KMS-11 (cell line): ENCODE measurements at regions not wholly inside any gene's neighbourhood (a gene's known extent, or its start where the extent isn't known, plus 50 kb on each side); places are given as distances from the start of the nearest gene placed in this dataset.
"Not testable (repeated sequence)": the region's sequence is repeated elsewhere in the genome, so short reads cannot be mapped to it uniquely, and the experiment has no call there.

Source experiments
- H2AFZ ChIP-seq: fragments of 200-600 bp; sonication (generic); 2 replicates; pipeline ENCODE4 v1.6.1; 2016; ENCODE audit warnings: antibody characterized with exemption, mixed run types, low read depth
- H3K27ac ChIP-seq: fragments of 200-600 bp; sonication (generic); 2 replicates; pipeline ENCODE4 v1.6.1; 2016; ENCODE audit warnings: mild to moderate bottlenecking, mixed run types
- H3K27me3 ChIP-seq: fragments of 200-600 bp; sonication (generic); 2 replicates; pipeline ENCODE4 v1.6.1; 2017; ENCODE audit warnings: mild to moderate bottlenecking, low read depth, mixed run types, moderate library complexity; ENCODE audit not compliant: insufficient read depth
- H3K36me3 ChIP-seq: fragments of 200-600 bp; sonication (generic); 2 replicates; pipeline ENCODE4 v1.6.1; 2017; ENCODE audit warnings: mild to moderate bottlenecking, mixed run types; ENCODE audit not compliant: insufficient read depth
- H3K4me1 ChIP-seq: fragments of 200-600 bp; sonication (generic); 2 replicates; pipeline ENCODE4 v1.6.1; 2016; ENCODE audit warnings: mild to moderate bottlenecking, low read depth, mixed run types; ENCODE audit not compliant: poor library complexity, severe bottlenecking
- H3K4me2 ChIP-seq: fragments of 200-600 bp; sonication (generic); 2 replicates; pipeline ENCODE4 v1.7.0; 2016; ENCODE audit warnings: mild to moderate bottlenecking, mixed run types
- H3K4me3 ChIP-seq: fragments of 200-600 bp; sonication (generic); IDR thresholded peaks from 2 replicates; pipeline ENCODE4 v1.6.1; 2017; ENCODE audit warnings: low read depth, low read length, mixed read lengths; ENCODE audit not compliant: insufficient read depth
- H3K79me2 ChIP-seq: fragments of 200-600 bp; sonication (generic); 2 replicates; pipeline ENCODE4 v1.6.1; 2016; ENCODE audit warnings: low read depth, mixed run types; ENCODE audit not compliant: insufficient read depth
- H3K9ac ChIP-seq: fragments of 200-600 bp; sonication (generic); 2 replicates; pipeline ENCODE4 v1.6.1; 2016; ENCODE audit warnings: mild to moderate bottlenecking, mixed run types
- H4K20me1 ChIP-seq: fragments of 200-600 bp; sonication (generic); 2 replicates; pipeline ENCODE4 v1.6.1; 2016; ENCODE audit warnings: mild to moderate bottlenecking, mixed run types; ENCODE audit not compliant: insufficient read depth
- TF ChIP-seq, protein P1 (sequence below): fragments of 200-600 bp; sonication (generic); conservative IDR thresholded peaks from 2 replicates; pipeline ENCODE4 v1.6.1; 2017; ENCODE audit warnings: low read depth, mild to moderate bottlenecking, antibody characterized with exemption, low read length, moderate library complexity, mixed read lengths

DNA sequence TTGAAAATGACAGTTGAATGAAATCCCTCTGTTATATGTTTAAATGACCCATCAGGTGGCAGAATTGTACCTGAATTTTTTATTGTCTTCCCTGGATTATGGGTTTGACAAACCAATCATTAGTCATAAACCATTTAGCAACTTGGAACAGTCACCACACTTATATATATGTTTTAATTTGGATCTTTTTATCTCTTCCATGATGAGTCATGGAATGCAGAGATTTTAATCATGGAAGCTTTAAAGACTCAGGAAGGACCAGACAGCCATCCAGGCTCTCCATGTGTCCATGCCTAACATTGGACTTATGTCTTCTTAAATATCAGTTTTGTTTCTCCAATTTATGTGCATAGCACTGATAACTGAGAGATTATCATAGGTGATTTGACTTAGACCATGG, 188.3 kb upstream of the ZSWIM2 start:
- no peaks in the 10 kb centered on the region for H3K79me2 ChIP-seq
- H3K9ac ChIP-seq = no peak overlapping the region
- H3K36me3 ChIP-seq = no peaks in the 10 kb centered on the region
- H4K20me1 ChIP-seq = no peaks in the 10 kb centered on the region
- H3K4me2 ChIP-seq = no peak overlapping the region
- H3K4me3 ChIP-seq = no peak overlapping the region
- H3K27me3 ChIP-seq = no peaks in the 10 kb centered on the region
- no peak overlapping the region for H3K27ac ChIP-seq
- H3K4me1 ChIP-seq = peaks cover 7% of the 10 kb centered on the region
- TF ChIP-seq, protein P1, sequence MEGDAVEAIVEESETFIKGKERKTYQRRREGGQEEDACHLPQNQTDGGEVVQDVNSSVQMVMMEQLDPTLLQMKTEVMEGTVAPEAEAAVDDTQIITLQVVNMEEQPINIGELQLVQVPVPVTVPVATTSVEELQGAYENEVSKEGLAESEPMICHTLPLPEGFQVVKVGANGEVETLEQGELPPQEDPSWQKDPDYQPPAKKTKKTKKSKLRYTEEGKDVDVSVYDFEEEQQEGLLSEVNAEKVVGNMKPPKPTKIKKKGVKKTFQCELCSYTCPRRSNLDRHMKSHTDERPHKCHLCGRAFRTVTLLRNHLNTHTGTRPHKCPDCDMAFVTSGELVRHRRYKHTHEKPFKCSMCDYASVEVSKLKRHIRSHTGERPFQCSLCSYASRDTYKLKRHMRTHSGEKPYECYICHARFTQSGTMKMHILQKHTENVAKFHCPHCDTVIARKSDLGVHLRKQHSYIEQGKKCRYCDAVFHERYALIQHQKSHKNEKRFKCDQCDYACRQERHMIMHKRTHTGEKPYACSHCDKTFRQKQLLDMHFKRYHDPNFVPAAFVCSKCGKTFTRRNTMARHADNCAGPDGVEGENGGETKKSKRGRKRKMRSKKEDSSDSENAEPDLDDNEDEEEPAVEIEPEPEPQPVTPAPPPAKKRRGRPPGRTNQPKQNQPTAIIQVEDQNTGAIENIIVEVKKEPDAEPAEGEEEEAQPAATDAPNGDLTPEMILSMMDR = no peak
- no peak overlapping the region for H2AFZ ChIP-seq

DNA sequence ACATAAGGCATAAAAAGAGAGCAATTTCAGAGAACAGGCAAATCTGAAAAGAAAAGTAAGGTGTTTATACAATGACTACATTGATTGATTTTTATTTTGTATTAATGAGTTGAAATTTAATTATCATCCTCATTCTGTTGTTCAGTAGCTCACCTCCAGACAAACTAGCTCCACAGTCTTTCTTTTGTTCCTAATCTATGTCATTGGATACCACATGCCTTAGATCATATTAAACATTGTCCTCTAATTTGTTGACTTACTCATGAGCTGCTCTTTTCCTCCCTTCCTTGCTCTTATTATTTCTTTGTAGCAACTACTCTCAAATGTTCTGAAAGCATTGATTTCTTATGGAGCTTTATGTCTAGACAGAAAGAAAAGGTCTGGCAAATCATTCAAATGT, 185.5 kb upstream of the ZSWIM2 start:
- Histone ChIP-seq H3K79me2 (no peaks in the 10 kb centered on the region), H3K27ac (no peak overlapping the region), H3K4me2 (no peak overlapping the region), H3K4me3 (no peak overlapping the region), H3K4me1 (no peaks in the 10 kb centered on the region), H3K36me3 (no peaks in the 10 kb centered on the region), H2AFZ (no peak overlapping the region), H3K27me3 (no peaks in the 10 kb centered on the region), H3K9ac (no peak overlapping the region), H4K20me1 (no peaks in the 10 kb centered on the region)
- TF ChIP-seq, protein P1 = no peak

DNA sequence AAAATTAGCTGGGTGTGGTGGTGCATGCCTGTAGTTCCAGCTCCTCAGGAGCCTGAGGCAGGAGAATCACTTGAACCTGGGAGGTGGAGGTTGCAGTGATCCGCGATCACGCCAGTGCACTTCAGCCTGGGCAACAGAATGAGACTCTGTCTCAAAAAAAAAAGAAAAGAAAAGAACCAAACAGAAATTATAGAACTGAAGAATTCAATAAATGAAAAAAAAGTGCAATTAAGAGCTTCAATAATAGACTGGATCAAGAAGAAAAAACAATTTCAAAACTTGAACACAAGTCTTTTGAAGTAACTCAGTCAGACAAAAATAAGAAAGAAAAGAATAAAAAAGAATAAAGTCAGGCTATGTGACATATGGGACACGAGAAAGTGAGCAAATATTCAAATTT, 175.8 kb upstream of the ZSWIM2 start:
- TF ChIP-seq, protein P1 = no peak
- no peaks in the 10 kb centered on the region for H4K20me1 ChIP-seq

DNA sequence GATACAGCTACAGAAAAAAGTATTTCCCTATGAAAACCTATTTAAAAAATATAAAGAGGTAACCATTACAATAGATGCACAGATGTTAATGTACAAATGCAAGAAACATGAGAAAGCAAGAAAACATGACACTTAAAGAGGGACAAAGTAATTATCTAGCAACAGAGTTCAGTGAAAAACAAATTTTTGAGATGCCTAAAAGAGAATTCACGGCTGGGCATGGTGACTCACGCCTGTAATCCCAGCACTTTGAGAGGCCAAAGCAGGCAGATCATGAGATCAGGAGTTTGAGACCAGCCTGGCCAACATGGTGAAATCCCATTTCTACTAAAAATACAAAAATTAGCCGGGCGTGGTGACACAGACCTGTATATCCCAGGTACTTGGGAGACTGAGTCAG, 175.0 kb upstream of the ZSWIM2 start:
- not testable (repeated sequence) for H4K20me1 ChIP-seq, H3K36me3 ChIP-seq, H3K27me3 ChIP-seq, H3K4me3 ChIP-seq, H3K79me2 ChIP-seq, H2AFZ ChIP-seq, H3K4me1 ChIP-seq, H3K27ac ChIP-seq, H3K9ac ChIP-seq, H3K4me2 ChIP-seq

More for the DNA sequence above, 175.8 kb upstream of the ZSWIM2 start:
- no peaks in the 10 kb centered on the region for H3K4me1 ChIP-seq
- no peaks in the 10 kb centered on the region for H3K27me3 ChIP-seq
- no peak overlapping the region for H3K4me3 ChIP-seq
- H3K9ac ChIP-seq = no peak overlapping the region
- H2AFZ ChIP-seq = no peak overlapping the region
- no peaks in the 10 kb centered on the region for H3K36me3 ChIP-seq
- H3K79me2 ChIP-seq = no peaks in the 10 kb centered on the region
- no peak overlapping the region for H3K4me2 ChIP-seq
- no peak overlapping the region for H3K27ac ChIP-seq

DNA sequence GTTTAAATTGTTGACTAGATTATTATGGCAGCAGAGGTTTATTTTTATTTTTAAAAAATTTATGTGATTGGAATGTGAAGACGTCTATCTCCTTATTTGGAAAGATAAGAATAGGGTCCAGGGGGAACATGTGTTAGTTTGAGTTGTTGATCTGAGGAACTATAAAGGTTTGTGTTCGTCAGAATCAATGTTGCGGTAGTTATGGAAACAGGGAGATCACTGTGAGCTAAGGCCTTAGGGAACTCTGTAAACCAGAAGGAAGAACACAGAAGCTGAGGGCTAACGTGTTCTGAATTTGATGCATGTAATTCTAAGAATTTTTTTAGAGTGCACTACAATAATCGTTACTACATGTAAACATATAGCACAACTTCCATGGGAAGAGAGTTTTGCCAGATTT, 168.5 kb upstream of the ZSWIM2 start:
- H3K4me1 ChIP-seq = no peaks in the 10 kb centered on the region
- H3K36me3 ChIP-seq = no peaks in the 10 kb centered on the region
- no peak overlapping the region for H3K27ac ChIP-seq
- H2AFZ ChIP-seq = no peak overlapping the region
- no peaks in the 10 kb centered on the region for H4K20me1 ChIP-seq
- no peak overlapping the region for H3K4me3 ChIP-seq
- TF ChIP-seq, protein P1 = no peak
- no peaks in the 10 kb centered on the region for H3K79me2 ChIP-seq
- no peak overlapping the region for H3K9ac ChIP-seq
- H3K4me2 ChIP-seq = no peak overlapping the region
- H3K27me3 ChIP-seq = no peaks in the 10 kb centered on the region
